Activated naive CD4-positive, alpha-beta T cell treated with anti-CD3 and anti-CD28 coated beads for 36 hours (primary cell): ENCODE measurements at regions not wholly inside any gene's neighbourhood (a gene's known extent, or its start where the extent isn't known, plus 50 kb on each side); places are given as distances from the start of the nearest gene placed in this dataset.

ENCODE experiments used
- CTCF ChIA-PET: fragments of 350-600 bp; sonication (Branson Sonifier 250); formaldehyde crosslinking; loops from one replicate; lab custom pipeline; 2021; ENCODE audit warnings: antibody characterized with exemption; lab: Charles Lee
- DNase-seq: peaks from one replicate; pipeline ENCODE4 v3.0.0-alpha.2; 2020
- H3K27ac Mint-ChIP-seq: one replicate; pipeline ENCODE4 v1.8.0; 2021; ENCODE audit warnings: mild to moderate bottlenecking, mixed read lengths
- H3K27me3 Mint-ChIP-seq: one replicate; pipeline ENCODE4 v1.8.0; 2021; ENCODE audit warnings: low read depth, mixed read lengths
- H3K36me3 Mint-ChIP-seq: one replicate; pipeline ENCODE4 v1.8.0; 2021; ENCODE audit warnings: low read depth, mixed read lengths
- H3K4me1 Mint-ChIP-seq: one replicate; pipeline ENCODE4 v1.8.0; 2021; ENCODE audit warnings: low read depth, mixed read lengths
- H3K4me3 Mint-ChIP-seq: one replicate; pipeline ENCODE4 v1.8.0; 2021; ENCODE audit warnings: mild to moderate bottlenecking, moderate library complexity, mixed read lengths
- H3K9me3 Mint-ChIP-seq: one replicate; pipeline ENCODE4 v1.8.0; 2021; ENCODE audit warnings: mixed read lengths
- intact Hi-C: fragments of 100-400 bp; cut with micrococcal nuclease; formaldehyde crosslinking; loops from one replicate; pipeline ENCODE4 v1.15.1; 2023

DNA sequence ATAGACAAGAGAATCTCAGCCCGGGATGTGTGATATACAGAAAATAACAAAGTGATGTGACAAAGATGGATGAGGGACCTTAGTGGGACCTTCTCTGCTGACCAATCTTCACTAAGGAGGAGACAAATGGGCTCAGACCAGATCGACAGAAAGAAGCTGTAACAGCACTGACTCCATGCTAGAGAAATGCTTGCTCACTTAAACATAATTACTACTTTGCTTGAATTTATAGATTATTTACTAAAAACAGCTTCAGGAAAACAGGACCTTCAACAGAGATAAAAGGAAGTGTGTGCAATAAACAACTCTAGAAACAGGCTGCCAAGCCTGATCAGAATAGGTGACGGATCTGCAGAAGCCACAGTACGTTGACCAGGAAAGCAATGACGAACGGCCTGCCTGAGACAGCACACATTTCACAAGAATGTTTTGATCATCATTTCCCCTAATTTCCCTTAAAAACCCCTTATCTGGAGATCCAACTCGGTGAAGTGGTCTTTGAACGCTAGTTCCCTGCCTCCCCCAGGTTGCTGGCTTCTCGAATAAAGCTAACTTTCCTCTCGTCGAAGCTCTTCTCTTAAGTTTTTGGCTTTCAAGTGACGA, 98.4 kb upstream of the STEAP1B start:
- H3K27ac Mint-ChIP-seq = no peak overlapping the region
- CTCF ChIA-PET = no interaction called here
- no peak for DNase-seq
- no peaks in the 10 kb centered on the region for H3K36me3 Mint-ChIP-seq
- intact Hi-C loops = no loop called here
- peaks cover 20% of the 10 kb centered on the region for H3K27me3 Mint-ChIP-seq
- H3K4me1 Mint-ChIP-seq = peaks cover 10% of the 10 kb centered on the region
- no peaks in the 10 kb centered on the region for H3K9me3 Mint-ChIP-seq
- no peak overlapping the region for H3K4me3 Mint-ChIP-seq

DNA sequence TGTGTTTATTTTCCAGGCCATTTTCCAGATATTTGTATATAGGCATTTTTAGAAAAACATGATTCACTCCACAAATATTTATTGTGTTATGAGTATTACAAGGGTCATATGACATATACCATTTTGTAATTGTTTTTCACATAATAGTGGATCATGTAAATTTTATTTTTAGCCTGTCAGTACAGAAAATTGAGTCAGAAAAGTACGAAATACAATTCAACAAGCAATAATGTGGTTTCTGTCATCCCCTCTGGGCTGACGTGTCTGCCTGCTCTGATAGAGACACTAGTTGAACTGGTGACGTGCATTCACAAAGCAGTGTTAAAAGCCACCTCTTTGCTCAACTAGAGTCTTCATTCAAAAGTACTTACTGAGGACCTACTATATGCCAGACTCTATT, 97.9 kb upstream of the STEAP1B start:
- Mint-ChIP-seq H3K4me3 (no peak overlapping the region), H3K36me3 (no peaks in the 10 kb centered on the region), H3K9me3 (no peaks in the 10 kb centered on the region), H3K4me1 (peaks cover 10% of the 10 kb centered on the region), H3K27ac (no peak overlapping the region), H3K27me3 (peaks cover 19% of the 10 kb centered on the region)
- intact Hi-C loops = no loop called here
- DNase-seq = no peak
- CTCF ChIA-PET = no interaction called here

DNA sequence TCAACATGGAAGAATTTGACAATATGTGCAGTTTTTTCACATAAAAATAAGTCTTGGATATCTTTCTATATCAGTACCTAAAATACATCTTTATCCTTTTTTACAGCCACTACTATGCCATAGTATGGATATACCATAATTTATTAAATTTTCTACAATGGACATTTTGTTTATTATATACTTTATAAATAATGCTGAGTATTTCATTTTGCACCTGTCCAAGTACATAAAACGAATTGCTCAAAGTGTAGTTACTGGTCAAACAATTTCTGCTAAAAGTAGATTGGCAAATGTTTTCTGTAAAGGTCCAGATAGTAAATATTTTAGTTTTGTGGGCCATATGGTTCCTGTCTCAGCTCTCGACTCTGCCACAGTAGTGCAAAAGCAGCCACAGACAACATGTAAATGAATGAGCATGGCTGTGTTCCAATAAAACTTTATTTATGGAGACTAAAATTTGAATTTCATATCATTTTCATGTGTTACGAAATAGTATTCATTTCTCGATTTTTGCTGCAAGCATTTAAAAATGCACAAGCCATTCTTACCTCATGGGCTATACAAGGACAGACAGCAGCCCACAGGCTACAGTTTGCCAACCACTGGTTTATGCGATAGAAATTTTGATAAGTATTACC, 96.9 kb upstream of the STEAP1B start:
- Mint-ChIP-seq H3K27me3 (peaks cover 23% of the 10 kb centered on the region), H3K4me1 (peaks cover 10% of the 10 kb centered on the region), H3K9me3 (no peaks in the 10 kb centered on the region), H3K27ac (no peak overlapping the region), H3K36me3 (no peaks in the 10 kb centered on the region), H3K4me3 (no peak overlapping the region)
- DNase-seq = no peak
- CTCF ChIA-PET = no interaction called here
- intact Hi-C loops = no loop called here

DNA sequence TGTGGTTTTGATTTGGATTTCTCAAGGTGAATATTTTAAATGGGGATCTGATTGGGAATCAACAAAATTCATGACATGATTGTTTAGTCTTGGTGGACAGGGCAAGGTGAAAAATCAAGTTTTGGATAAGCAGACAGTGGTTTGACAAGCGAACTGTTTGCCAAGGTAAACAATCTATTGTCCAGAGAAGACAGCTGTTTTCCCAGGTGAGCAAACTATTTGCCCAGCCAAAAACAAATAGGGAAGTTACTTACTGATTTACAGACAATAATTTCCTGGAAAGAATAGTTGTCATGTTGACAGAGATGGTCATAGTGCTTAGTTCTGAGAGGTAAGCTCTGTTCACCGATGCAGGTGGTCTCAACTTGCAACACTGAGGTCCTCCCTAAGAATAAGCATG, 94.0 kb upstream of the STEAP1B start:
- Mint-ChIP-seq H3K4me3 (no peak overlapping the region), H3K36me3 (no peaks in the 10 kb centered on the region), H3K4me1 (no peaks in the 10 kb centered on the region), H3K9me3 (no peaks in the 10 kb centered on the region), H3K27ac (no peak overlapping the region), H3K27me3 (peaks cover 29% of the 10 kb centered on the region)
- CTCF ChIA-PET = no interaction called here
- DNase-seq = no peak
- intact Hi-C loops = no loop called here

DNA sequence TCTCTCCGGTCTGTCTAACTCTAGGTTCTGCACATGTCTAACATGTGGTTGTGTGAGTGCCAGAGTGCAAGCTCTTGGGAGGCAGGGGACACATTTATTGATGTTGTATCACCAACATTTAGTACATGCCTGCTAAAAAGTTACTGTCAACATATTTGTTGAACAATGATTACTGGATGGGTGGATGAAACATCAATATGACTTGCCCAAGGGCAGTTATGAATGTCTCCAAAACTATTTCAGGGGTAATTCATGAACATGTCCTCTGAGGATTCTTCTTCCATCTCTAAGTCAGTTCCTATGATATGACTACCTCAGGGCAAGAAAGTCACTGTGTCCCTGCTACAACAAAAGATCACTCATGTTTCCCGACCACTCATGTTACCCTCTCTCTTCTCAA, 91.3 kb upstream of the STEAP1B start:
- DNase-seq = no peak
- CTCF ChIA-PET = no interaction called here
- H3K27ac Mint-ChIP-seq = no peak overlapping the region
- H3K36me3 Mint-ChIP-seq = no peaks in the 10 kb centered on the region
- H3K4me1 Mint-ChIP-seq = peaks cover 19% of the 10 kb centered on the region
- no peak overlapping the region for H3K4me3 Mint-ChIP-seq
- intact Hi-C loops = no loop called here
- H3K9me3 Mint-ChIP-seq = no peaks in the 10 kb centered on the region
- peaks cover 32% of the 10 kb centered on the region for H3K27me3 Mint-ChIP-seq

DNA sequence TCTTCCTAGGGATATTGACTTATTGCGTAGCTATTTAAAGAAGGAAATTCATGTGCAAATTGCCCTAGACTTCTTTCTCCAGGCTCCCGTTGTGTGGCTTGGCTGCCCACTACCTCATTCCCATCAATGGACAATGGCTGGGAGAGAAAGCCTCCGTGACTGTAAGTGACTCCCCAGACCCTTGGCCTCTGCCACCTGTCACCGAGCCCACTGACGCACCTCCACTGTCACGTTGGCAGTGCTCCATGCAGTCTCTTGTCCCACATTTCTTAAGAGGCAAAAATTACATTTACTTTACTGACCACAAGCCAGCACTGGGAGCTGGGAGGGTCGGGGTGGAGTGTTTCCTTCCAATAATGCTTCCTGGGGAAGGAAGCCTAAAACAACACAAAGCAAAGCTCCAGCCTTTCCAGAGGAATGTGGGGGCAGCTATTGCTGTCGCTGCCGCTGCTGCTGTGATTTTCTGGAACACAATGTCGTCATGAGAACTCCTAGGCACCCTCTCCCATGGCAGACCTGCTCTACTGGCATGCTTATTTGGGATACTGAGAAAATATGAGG, 89.7 kb upstream of the STEAP1B start:
- H3K9me3 Mint-ChIP-seq = no peaks in the 10 kb centered on the region
- CTCF ChIA-PET = interaction anchor here (1.2 kb wide), 1 partner anchor 11 kb away, joined by 3 read pairs; no protein-coding TSS in a partner anchor
- no peak overlapping the region for H3K4me3 Mint-ChIP-seq
- H3K4me1 Mint-ChIP-seq = peaks cover 19% of the 10 kb centered on the region
- intact Hi-C loops = no loop called here
- H3K27ac Mint-ChIP-seq = no peak overlapping the region
- H3K36me3 Mint-ChIP-seq = no peaks in the 10 kb centered on the region
- H3K27me3 Mint-ChIP-seq = peaks cover 26% of the 10 kb centered on the region
- DNase-seq = no peak

DNA sequence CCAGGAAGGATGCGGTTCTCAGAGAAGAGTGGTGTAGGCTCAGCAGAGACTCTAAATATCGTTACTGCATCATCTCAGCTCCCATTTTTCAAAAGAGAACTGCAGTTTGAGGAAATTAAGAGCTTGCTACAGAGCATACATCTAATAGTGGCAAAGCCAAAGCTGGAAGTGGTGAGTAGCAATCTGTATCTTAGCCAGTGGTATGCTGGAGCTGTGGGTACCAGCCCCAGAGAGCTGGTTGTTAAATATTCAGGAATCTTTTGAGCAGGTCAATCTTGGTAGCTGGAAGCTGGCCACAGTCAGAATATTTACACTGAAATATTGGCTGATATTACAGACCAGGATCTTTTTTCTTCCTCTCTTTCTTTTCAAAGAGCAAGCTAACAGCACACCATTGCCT, 88.4 kb upstream of the STEAP1B start:
- H3K9me3 Mint-ChIP-seq = no peaks in the 10 kb centered on the region
- H3K27ac Mint-ChIP-seq = no peak overlapping the region
- CTCF ChIA-PET = interaction anchor here (1.0 to 1.1 kb wide), 2 partner anchors 25 to 28 kb away, joined by 4 to 5 read pairs; no protein-coding TSS in a partner anchor
- H3K27me3 Mint-ChIP-seq = peaks cover 22% of the 10 kb centered on the region
- H3K4me1 Mint-ChIP-seq = peaks cover 19% of the 10 kb centered on the region
- DNase-seq = no peak
- H3K36me3 Mint-ChIP-seq = no peaks in the 10 kb centered on the region
- H3K4me3 Mint-ChIP-seq = no peak overlapping the region
- intact Hi-C loops = no loop called here

DNA sequence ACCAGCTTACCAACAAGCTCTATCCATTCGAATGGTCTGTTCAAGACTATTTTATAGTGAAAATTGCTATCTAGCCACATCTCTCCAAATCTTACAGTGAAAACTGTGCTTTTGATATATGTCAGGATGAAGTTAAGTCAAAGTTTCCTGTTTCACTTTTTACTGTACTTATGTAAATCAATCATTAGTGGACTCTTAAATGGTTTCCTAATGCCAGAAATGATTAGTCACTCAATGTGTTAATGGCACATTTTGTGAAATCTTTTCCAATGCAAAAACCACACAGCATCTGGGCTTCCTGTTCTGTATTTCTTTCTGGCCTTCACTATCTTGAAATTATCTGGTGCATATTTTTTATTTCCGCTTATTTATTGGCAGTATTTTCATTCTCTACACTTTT, 87.3 kb upstream of the STEAP1B start:
- CTCF ChIA-PET = interaction anchor here (0.6 to 1.4 kb wide), 5 partner anchors 24 to 238 kb away, joined by 3 to 4 read pairs (median 3); partner anchors contain the start of gene IL6
- Mint-ChIP-seq H3K4me1 (peaks cover 19% of the 10 kb centered on the region), H3K36me3 (no peaks in the 10 kb centered on the region), H3K9me3 (no peaks in the 10 kb centered on the region), H3K27me3 (peaks cover 23% of the 10 kb centered on the region), H3K27ac (no peak overlapping the region), H3K4me3 (no peak overlapping the region)
- intact Hi-C loops = loop anchor here (1.0 to 2.0 kb wide), 4 partner anchors 23 to 111 kb away; no protein-coding TSS in a partner anchor
- no peak for DNase-seq

DNA sequence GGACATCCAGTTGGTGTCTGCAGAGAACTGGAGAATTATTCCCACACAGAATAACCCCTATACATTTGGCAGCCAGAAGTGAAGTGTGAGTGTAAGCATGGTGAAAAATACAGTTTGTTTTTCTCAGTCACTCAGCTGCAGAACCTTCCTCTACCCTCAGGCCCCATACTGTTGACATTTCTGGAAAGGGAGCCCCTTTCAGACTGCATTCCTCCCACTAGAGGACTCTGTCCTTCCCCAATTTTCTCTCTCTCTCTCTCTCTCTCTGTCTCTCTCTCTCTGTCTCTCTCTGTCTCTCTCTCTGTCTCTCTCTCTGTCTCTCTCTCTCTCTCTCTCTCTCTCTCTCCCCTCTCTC, 86.8 kb upstream of the STEAP1B start:
- Mint-ChIP-seq H3K27me3 (peaks cover 21% of the 10 kb centered on the region), H3K4me1 (peaks cover 19% of the 10 kb centered on the region), H3K9me3 (no peaks in the 10 kb centered on the region), H3K36me3 (no peaks in the 10 kb centered on the region), H3K4me3 (no peak overlapping the region), H3K27ac (no peak overlapping the region)
- intact Hi-C loops = loop anchor here (1.0 to 2.0 kb wide), 4 partner anchors 22 to 112 kb away; no protein-coding TSS in a partner anchor
- CTCF ChIA-PET = interaction anchor here (0.7 to 1.4 kb wide), 4 partner anchors 25 to 140 kb away, joined by 3 to 4 read pairs (median 3); partner anchors contain the start of gene IL6
- DNase-seq = no peak

DNA sequence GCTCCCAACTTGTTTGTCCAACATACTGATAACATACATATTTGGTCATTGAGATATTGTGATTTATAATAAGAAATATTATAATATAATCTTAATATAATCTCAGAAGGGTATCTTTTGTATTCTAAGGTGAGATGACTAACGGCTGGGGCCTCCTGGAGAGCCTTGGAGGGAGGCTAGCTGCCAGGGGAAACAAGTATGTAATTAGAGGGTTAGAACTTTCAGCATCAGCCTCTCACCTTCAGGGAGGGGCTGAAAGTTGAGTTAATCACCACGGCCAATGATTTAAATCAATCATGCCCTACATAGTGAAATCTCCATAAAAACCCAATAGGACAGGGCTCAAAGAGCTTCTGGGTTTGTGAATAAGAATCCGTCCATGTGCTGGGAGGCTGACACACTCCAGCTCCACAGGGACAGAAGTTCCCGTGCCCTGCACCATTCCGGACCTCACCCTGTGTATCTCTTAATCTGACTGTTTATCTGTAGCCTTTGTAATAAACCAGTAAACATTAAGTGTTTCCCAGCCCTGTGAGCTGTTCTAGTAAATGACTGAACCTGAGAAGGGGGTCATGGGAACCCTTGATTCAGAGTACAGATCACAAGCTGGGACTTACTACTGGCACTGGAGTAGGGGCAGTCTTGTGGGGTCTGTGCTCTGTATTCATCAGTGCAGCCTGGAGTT, 86.3 kb upstream of the STEAP1B start:
- CTCF ChIA-PET = interaction anchor here (1.0 to 1.4 kb wide), 3 partner anchors 24 to 141 kb away, joined by 3 to 4 read pairs (median 3); partner anchors contain the start of gene IL6
- no peaks in the 10 kb centered on the region for H3K36me3 Mint-ChIP-seq
- peak overlapping the region; percentile 46 for H3K27ac Mint-ChIP-seq
- peaks cover 19% of the 10 kb centered on the region for H3K4me1 Mint-ChIP-seq
- H3K4me3 Mint-ChIP-seq = no peak overlapping the region
- no peaks in the 10 kb centered on the region for H3K9me3 Mint-ChIP-seq
- intact Hi-C loops = loop anchor here (2.0 kb wide), 1 partner anchor 21 kb away; no protein-coding TSS in a partner anchor
- H3K27me3 Mint-ChIP-seq = peaks cover 19% of the 10 kb centered on the region
- no peak for DNase-seq

DNA sequence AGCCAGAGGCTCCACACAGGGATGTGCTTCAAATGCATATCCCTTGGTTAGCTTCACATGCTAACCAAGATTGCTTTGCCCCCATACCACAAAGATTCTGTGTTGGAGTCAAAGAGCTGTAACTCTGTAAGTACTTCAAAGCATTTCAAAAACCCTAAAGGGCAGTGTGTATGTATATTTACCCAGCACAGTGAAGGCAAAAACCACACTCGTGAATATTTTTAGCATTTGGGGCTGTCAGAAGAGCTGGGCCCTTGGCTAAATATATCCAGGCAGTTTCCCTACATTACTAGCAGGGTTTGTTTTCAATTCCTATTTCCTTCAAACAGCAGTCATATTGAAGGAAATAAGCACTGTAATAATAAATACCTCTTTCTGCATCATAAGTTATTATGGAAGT, 84.2 kb upstream of the STEAP1B start:
- H3K4me3 Mint-ChIP-seq = no peak overlapping the region
- peaks cover 19% of the 10 kb centered on the region for H3K4me1 Mint-ChIP-seq
- CTCF ChIA-PET = interaction anchor here (1.0 kb wide), 1 partner anchor 24 kb away, joined by 3 read pairs; no protein-coding TSS in a partner anchor
- H3K9me3 Mint-ChIP-seq = no peaks in the 10 kb centered on the region
- DNase-seq = no peak
- H3K27me3 Mint-ChIP-seq = peaks cover 11% of the 10 kb centered on the region
- no peaks in the 10 kb centered on the region for H3K36me3 Mint-ChIP-seq
- intact Hi-C loops = no loop called here
- H3K27ac Mint-ChIP-seq = no peak overlapping the region
